ENCODE measurements at regions not wholly inside any gene's neighbourhood (a gene's known extent, or its start where the extent isn't known, plus 50 kb on each side); places are given as distances from the start of the nearest gene placed in this dataset.
"Not testable (repeated sequence)": the region's sequence is repeated elsewhere in the genome, so short reads cannot be mapped to it uniquely, and the experiment has no call there.

DNA sequence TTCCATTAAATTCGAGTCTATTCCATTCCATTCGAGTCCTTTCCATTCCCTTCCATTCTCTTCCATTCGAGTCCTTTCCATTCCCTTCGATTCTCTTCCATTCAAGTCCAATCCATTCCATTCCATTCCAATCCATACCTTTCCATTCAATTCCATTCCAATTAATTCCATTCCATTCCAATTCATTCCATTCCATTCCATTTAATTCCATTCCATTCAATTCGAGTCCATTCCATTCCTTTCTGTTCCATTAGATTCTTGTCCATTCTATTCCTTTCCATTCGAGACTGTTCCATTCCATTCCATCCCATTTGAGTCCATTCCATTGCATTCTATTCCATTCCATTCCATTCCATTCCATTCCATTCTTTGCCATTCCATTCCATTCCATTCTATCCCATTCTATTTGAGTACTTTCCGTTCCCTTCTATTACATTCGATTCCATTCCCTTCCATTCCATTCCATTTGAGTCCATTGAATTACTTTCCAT lies 1130.0 kb downstream of the RPIA start:
- H3K9me3 Mint-ChIP-seq: peaks cover 74% of the 10 kb centered on the region

DNA sequence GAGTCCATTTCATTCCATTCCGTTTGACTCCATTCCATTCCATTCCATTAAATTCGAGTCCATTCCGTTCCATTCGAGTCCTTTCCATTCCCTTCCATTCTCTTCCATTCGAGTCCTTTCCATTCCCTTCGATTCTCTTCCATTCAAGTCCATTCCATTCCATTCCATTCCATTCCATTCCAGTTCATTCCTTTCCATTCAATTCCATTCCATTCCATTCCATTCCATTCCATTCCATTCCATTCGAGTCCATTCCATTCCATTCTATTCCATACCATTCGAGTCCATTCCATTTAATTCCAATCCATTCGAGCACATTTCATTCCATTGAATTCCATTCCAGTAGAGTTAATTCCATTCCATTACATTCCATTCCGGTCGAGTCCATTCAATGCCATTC lies 1130.9 kb downstream of the RPIA start:
- H3K36me3 ChIP-seq; H3K4me1 Mint-ChIP-seq; H3K4me1 ChIP-seq; H3K27ac Mint-ChIP-seq; H3K4me2 ChIP-seq; H3K27me3 ChIP-seq; H3F3A ChIP-seq (ENCODE audit: low read depth); DNase-seq (ENCODE audit: low spot score); H2AFZ ChIP-seq (replicated peaks); H3K9ac ChIP-seq; H3K4me3 Mint-ChIP-seq; H3K4me3 ChIP-seq; H3K36me3 Mint-ChIP-seq; H4K20me1 ChIP-seq (ENCODE audit: low read depth); H3K79me2 ChIP-seq (ENCODE audit: low read depth); H3K27me3 Mint-ChIP-seq (ENCODE audit: insufficient read depth, low read depth); H3K27ac ChIP-seq: not testable (repeated sequence)
- H3K9me3 ChIP-seq (ENCODE audit: low read depth): peaks cover 67% of the 10 kb centered on the region
- H3K9me3 Mint-ChIP-seq: peaks cover 68% of the 10 kb centered on the region

More for the DNA sequence above, 1130.0 kb downstream of the RPIA start:
- no peaks in the 10 kb centered on the region for H3K79me2 ChIP-seq (ENCODE audit: low read depth)
- H4K20me1 ChIP-seq (ENCODE audit: low read depth): no peaks in the 10 kb centered on the region
- H2AFZ ChIP-seq (replicated peaks): no peak overlapping the region
- Mint-ChIP-seq H3K27ac (no peak overlapping the region), H3K4me3 (no peak overlapping the region), H3K4me1 (no peaks in the 10 kb centered on the region), H3K36me3 (no peaks in the 10 kb centered on the region), H3K27me3 (ENCODE audit: insufficient read depth, low read depth) (peaks cover 2% of the 10 kb centered on the region)
- H3K27me3 ChIP-seq: no peaks in the 10 kb centered on the region
- no peaks in the 10 kb centered on the region for H3K36me3 ChIP-seq
- peaks cover 67% of the 10 kb centered on the region for H3K9me3 ChIP-seq (ENCODE audit: low read depth)
- TF ChIP-seq EZH2phosphoT487 (IDR thresholded peaks at IDR 0.05) (no peak), EZH2 (IDR thresholded peaks at IDR 0.05) (no peak)
- TF ChIP-seq, protein P1, sequence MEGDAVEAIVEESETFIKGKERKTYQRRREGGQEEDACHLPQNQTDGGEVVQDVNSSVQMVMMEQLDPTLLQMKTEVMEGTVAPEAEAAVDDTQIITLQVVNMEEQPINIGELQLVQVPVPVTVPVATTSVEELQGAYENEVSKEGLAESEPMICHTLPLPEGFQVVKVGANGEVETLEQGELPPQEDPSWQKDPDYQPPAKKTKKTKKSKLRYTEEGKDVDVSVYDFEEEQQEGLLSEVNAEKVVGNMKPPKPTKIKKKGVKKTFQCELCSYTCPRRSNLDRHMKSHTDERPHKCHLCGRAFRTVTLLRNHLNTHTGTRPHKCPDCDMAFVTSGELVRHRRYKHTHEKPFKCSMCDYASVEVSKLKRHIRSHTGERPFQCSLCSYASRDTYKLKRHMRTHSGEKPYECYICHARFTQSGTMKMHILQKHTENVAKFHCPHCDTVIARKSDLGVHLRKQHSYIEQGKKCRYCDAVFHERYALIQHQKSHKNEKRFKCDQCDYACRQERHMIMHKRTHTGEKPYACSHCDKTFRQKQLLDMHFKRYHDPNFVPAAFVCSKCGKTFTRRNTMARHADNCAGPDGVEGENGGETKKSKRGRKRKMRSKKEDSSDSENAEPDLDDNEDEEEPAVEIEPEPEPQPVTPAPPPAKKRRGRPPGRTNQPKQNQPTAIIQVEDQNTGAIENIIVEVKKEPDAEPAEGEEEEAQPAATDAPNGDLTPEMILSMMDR (IDR thresholded peaks at IDR 0.05): no peak
- no peak overlapping the region for H3K9ac ChIP-seq
- H3K4me2 ChIP-seq: no peak overlapping the region
- DNase-seq (ENCODE audit: low spot score): no peak
- no peak overlapping the region for H3K27ac ChIP-seq
- H3F3A ChIP-seq (ENCODE audit: low read depth): no peaks in the 10 kb centered on the region
- no peaks in the 10 kb centered on the region for H3K4me1 ChIP-seq
- no peak overlapping the region for H3K4me3 ChIP-seq

DNA sequence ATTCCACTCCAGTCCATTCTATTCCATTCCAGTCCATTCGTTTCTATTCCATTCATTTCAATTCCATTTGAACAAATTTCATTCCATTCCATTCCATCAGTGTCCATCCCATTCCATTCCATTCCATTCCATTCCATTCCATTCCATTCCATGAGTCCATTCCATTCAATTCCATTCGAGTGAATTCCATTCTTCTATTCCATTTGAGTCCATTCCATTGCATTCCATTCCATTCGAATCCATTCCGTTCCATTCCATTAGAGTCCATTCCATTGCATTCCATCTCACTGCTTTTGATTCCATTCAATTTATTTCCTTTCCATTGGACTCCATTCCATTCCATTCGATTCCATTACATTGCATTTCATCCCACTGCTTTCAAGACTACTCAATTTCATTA lies 1132.1 kb downstream of the RPIA start:
- Histone ChIP-seq H3K27me3 (no peaks in the 10 kb centered on the region), H2AFZ (replicated peaks) (no peak overlapping the region), H3K4me2 (no peak overlapping the region), H3F3A (ENCODE audit: low read depth) (no peaks in the 10 kb centered on the region), H3K4me3 (no peak overlapping the region), H4K20me1 (ENCODE audit: low read depth) (no peaks in the 10 kb centered on the region), H3K9ac (no peak overlapping the region), H3K4me1 (no peaks in the 10 kb centered on the region), H3K36me3 (no peaks in the 10 kb centered on the region), H3K79me2 (ENCODE audit: low read depth) (no peaks in the 10 kb centered on the region), H3K27ac (no peak overlapping the region), H3K9me3 (ENCODE audit: low read depth) (peaks cover 57% of the 10 kb centered on the region)
- H3K36me3 Mint-ChIP-seq: no peaks in the 10 kb centered on the region
- no peaks in the 10 kb centered on the region for H3K4me1 Mint-ChIP-seq
- DNase-seq (ENCODE audit: low spot score): no peak
- no peak overlapping the region for H3K27ac Mint-ChIP-seq
- TF ChIP-seq EZH2phosphoT487 (IDR thresholded peaks at IDR 0.05) (no peak), EZH2 (IDR thresholded peaks at IDR 0.05) (no peak)
- TF ChIP-seq, protein P1 (IDR thresholded peaks at IDR 0.05): no peak
- peaks cover 56% of the 10 kb centered on the region for H3K9me3 Mint-ChIP-seq
- no peak overlapping the region for H3K4me3 Mint-ChIP-seq
- H3K27me3 Mint-ChIP-seq (ENCODE audit: insufficient read depth, low read depth): peaks cover 2% of the 10 kb centered on the region

DNA sequence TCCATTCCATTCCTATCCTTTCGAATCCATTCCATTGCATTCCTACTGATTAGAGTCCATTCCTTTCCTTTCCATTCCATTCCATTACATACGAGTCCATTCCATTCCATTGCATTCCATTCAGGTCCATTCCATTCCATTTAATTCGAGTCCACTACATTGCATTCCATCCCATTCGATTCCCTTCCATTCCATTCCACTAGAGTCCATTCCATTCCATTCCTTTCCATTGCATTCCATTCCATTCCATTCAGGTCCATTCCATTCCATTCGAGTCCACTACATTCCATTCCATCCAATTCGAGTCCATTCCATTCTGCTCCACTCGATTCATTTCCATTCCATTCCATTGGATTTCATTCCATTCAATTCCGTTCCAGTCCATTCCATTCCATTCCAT lies 1133.6 kb downstream of the RPIA start:
- Histone ChIP-seq H3K9me3 (ENCODE audit: low read depth) (peaks cover 42% of the 10 kb centered on the region), H3K9ac (no peak overlapping the region), H4K20me1 (ENCODE audit: low read depth) (no peaks in the 10 kb centered on the region), H3K4me1 (no peaks in the 10 kb centered on the region), H3K27me3 (no peaks in the 10 kb centered on the region), H3F3A (ENCODE audit: low read depth) (no peaks in the 10 kb centered on the region), H3K27ac (no peak overlapping the region), H3K4me3 (no peak overlapping the region), H3K4me2 (no peak overlapping the region), H2AFZ (replicated peaks) (no peak overlapping the region), H3K79me2 (ENCODE audit: low read depth) (no peaks in the 10 kb centered on the region), H3K36me3 (no peaks in the 10 kb centered on the region)
- no peak overlapping the region for H3K4me3 Mint-ChIP-seq
- H3K4me1 Mint-ChIP-seq: no peaks in the 10 kb centered on the region
- peaks cover 4% of the 10 kb centered on the region for H3K36me3 Mint-ChIP-seq
- peaks cover 41% of the 10 kb centered on the region for H3K9me3 Mint-ChIP-seq
- TF ChIP-seq EZH2 (IDR thresholded peaks at IDR 0.05) (no peak), EZH2phosphoT487 (IDR thresholded peaks at IDR 0.05) (no peak)
- TF ChIP-seq, protein P1 (IDR thresholded peaks at IDR 0.05): no peak
- no peak overlapping the region for H3K27ac Mint-ChIP-seq
- H3K27me3 Mint-ChIP-seq (ENCODE audit: insufficient read depth, low read depth): peaks cover 4% of the 10 kb centered on the region
- DNase-seq (ENCODE audit: low spot score): no peak

DNA sequence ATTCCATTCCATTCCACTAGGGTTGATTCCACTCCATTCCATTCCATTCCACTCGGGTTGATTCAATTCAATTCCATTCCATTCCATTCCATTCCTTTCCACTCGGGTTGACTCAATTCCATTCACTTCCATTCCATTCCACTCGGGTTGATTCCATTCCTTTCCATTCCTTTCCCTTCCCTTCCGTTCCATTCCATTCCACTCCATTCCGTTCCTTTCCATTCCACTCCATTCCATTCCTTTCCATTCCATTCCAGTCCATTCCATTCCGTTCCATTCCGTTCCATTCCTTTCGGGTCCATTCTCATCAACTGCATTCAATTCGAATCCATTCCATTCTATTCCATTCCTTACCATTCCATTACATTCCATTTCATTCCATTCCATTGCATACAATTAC lies 1135.3 kb downstream of the RPIA start:
- not testable (repeated sequence) for H3K4me1 Mint-ChIP-seq; H3K4me3 ChIP-seq; H3K4me1 ChIP-seq; H3K27me3 ChIP-seq; DNase-seq (ENCODE audit: low spot score); H3K79me2 ChIP-seq (ENCODE audit: low read depth); H3K36me3 ChIP-seq; H2AFZ ChIP-seq (replicated peaks); H3K4me3 Mint-ChIP-seq; H3K4me2 ChIP-seq; H3K27me3 Mint-ChIP-seq (ENCODE audit: insufficient read depth, low read depth); H3F3A ChIP-seq (ENCODE audit: low read depth); H4K20me1 ChIP-seq (ENCODE audit: low read depth); H3K27ac Mint-ChIP-seq; H3K36me3 Mint-ChIP-seq; H3K27ac ChIP-seq; H3K9ac ChIP-seq
- H3K9me3 Mint-ChIP-seq: peaks cover 24% of the 10 kb centered on the region
- H3K9me3 ChIP-seq (ENCODE audit: low read depth): peaks cover 25% of the 10 kb centered on the region

DNA sequence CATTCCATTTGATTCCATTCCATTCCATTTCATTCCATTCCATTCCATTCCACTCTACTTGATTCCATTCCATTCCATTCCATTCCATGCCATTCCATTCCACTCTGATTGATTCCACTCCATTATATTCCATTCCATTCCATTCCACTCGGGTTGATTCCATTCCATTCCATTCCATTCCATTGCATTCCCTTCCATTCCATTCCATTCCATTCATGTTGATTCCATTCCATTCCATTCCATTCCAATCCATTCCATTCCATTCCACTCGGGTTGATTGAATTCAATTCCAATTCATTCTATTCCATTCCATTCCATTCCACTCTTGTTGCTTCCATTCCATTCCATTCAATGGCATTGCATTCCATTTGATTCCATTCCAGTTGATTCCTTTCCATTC lies 1136.4 kb downstream of the RPIA start:
- not testable (repeated sequence) for H3K4me3 ChIP-seq; H3K36me3 Mint-ChIP-seq; H3K4me1 Mint-ChIP-seq; H3K27ac Mint-ChIP-seq; H3K4me3 Mint-ChIP-seq; H3K9ac ChIP-seq; H3K27me3 ChIP-seq; H3K27ac ChIP-seq; H2AFZ ChIP-seq (replicated peaks); H3K36me3 ChIP-seq; DNase-seq (ENCODE audit: low spot score); H3K4me1 ChIP-seq; H4K20me1 ChIP-seq (ENCODE audit: low read depth); H3K79me2 ChIP-seq (ENCODE audit: low read depth); H3K4me2 ChIP-seq; H3K27me3 Mint-ChIP-seq (ENCODE audit: insufficient read depth, low read depth); H3F3A ChIP-seq (ENCODE audit: low read depth)
- peaks cover 17% of the 10 kb centered on the region for H3K9me3 ChIP-seq (ENCODE audit: low read depth)
- H3K9me3 Mint-ChIP-seq: peaks cover 13% of the 10 kb centered on the region
